NCI-H128 (cell line): ENCODE measurements at regions not wholly inside any gene's neighbourhood (a gene's known extent, or its start where the extent isn't known, plus 50 kb on each side); places are given as distances from the start of the nearest gene placed in this dataset.

Source experiments
- DNase-seq: peaks from one replicate; lab custom pipeline; 2025; ENCODE audit not compliant: unreplicated experiment; lab: John Stamatoyannopoulos, UW

- DNase-seq, result no peak
Observed at GRCh38 chr22:48091656-48092223, 1329.3 kb downstream of the TBC1D22A start.

DNA sequence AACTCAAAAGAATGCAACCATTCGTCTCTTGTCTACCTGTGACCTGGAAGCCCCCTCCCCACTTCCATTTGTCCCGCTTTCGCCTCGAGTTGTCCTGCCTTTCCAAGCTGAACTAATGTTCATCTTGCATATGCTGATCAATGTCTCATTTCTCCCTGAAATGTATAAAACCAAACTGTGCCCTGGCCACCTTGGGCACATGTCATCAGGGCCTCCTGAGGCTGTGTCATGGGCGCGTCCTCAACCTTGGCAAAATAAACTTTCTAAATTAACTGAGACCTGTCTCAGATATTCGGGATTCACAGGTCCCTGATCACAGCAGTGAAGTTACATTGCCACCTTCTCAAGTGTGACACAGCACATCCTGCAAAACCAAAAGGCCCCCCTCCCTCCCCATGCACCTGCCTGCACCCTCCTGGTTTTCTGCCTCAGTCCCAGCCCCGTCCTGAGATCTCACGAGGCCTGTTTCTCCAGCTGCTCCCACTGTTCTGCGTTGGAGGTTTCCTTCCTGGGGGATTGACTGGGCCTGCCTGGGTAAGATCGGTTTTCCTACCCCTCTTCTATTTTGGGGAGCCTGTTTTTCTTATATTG, 1328.7 kb downstream of the TBC1D22A start:
- DNase-seq, result no peak

- no peak for DNase-seq
Observed at GRCh38 chr22:48090332-48090672, 1327.9 kb downstream of the TBC1D22A start.

GRCh38 chr22:48089601-48090331, 1327.3 kb downstream of the TBC1D22A start:
- no peak for DNase-seq

GRCh38 chr22:48088926-48089536, 1326.6 kb downstream of the TBC1D22A start:
- no peak for DNase-seq

- no peak for DNase-seq
Observed at GRCh38 chr22:48088251-48088650, 1325.8 kb downstream of the TBC1D22A start.

- DNase-seq, result no peak
Observed at GRCh38 chr22:48085901-48086645, 1323.6 kb downstream of the TBC1D22A start.

DNA sequence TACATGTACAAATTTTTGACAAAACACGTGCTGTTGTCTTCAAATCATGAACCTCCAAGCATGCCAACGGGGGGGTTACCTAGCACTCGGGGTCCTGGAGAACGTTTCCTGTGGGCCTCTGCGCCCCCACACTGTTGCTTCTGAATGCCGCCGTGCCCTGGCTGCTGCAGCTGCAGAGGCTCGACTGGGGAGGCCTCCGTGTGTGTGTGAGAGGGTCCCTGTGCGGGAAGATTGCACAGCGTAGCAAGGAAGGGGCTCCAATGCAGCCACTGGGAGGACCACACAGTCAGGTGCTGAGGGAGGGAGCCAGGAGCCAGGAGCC, 1322.2 kb downstream of the TBC1D22A start:
- DNase-seq, result no peak

DNA sequence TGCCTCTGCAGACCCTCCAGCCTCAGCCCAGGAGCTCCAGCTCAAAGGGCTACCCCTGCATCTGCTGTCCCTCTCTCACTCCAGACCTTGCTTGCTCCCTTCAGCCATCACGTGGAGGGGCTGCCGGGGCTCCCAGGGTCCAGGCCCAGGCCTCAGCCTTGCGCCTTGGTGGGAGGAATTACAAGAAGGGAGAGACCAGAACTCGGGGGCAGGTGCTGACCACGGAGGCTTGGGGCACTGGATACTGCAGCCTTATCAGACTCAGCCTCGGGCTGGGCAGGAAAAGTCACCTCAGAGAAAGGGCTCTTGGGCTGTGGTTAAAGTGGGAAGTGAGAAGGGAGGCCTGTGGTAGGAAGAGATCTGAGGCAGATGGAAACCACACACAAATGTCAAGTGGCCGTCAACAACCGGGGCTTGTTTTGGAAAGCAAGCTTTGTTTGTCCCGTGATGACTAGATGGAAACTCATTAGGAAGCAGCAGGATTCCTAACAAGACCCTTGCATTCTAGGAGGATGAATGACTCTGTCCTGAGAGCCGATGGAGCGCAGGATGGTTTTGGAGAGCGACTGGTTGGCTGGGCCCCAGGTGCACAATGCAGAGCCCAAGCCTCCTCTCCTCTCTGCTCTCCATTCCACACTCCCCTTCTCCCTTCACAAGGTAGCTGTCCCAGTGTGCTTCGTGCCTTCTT, 1321.7 kb downstream of the TBC1D22A start:
- no peak for DNase-seq

DNA sequence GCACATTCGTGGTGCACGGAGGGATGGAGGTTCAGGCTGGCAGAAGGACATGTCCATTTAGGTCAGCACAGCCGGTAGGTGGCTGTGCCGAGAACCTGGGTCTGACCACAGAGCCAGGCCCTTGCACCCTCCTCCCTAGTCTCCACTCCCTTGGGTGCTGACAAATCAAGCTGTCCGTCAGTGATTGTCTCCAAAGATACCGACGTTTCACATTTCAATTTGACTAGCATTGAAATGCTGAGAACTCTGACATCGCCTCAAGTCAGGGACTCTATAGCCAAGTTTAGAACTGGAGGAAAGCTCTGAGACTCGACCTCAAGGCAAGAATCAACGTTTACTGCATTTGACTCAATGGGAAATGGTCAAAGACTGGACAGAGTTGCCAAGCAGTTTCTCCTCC, 1321.1 kb downstream of the TBC1D22A start:
- no peak for DNase-seq

DNA sequence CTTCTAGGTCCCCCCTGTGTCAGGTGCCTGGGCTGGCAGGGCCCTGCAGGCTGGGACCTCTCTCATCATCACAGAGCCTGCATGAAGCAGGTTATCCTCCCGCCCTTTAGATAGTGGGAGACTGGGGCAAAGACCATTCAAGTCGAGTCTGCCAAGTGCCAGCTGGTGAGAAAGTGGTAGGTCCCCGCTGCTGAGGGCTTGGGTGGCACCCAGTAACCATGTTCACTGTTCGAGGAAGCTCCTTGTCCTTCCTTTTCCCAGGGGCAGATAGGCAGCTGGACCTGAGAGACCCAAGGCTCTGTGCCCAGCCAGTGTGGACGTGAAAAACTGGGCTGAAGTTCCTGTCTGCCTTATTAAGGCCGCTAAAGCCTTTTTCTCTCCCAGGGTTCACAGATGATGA, 1319.8 kb downstream of the TBC1D22A start:
- DNase-seq, result no peak

DNA sequence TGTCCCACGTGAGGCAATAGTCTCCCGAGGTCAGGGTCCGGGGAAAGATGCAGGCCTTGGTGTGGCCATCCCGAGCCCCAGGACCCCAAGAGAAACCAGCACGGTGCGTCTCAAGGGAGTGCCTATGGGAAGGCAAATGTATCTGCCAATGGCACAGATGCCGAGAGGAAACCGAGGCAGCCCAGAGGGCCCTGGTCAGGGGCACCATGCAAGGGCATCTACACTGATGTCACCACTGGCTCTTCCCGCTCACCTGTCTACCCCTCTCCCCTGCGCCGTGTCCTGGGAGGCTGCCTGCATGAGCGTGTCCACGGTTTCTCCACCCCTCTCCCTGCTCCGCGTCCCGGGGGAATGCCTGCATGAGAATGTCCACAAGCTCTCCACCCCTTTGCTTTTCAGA, 1318.8 kb downstream of the TBC1D22A start:
- no peak for DNase-seq

- no peak for DNase-seq
Observed at GRCh38 chr22:48080316-48081165, 1318.1 kb downstream of the TBC1D22A start.

DNA sequence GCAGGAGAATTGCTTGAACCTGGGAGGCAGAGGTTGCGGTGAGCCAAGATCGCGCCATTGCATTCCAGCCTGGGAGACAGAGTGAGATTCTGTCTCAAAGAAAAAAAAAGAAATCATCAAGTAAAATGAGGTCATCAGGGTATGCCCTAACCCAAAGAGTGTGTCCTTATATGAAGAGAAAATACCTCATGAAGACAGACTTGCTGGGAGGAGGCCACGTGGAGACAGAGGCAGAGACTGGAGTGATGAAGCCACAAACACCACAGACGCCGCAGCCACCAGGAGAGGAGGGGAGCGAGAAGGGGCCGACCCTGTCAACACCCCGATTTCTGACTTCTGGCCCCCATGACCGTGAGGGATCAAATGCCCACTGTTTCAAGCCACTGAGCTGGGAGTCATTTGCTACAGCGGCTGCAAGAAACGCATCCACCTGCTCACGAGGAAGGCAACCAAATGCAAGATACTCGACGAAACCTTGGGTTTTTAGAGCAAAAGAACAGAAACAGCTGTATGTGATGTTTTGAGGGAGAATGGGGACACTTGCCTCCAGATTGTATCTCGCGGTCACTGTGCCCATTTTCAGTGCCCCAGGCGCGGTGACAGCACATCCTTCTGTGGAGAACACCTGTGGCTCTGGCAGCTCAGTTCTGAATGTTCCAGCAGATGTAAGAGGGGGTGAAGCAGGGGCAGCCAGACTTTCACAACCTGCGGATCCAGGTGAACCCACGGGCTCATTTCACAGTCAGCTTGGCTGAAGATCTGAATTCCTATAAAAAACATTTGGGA, 1317.2 kb downstream of the TBC1D22A start:
- DNase-seq, result no peak

DNA sequence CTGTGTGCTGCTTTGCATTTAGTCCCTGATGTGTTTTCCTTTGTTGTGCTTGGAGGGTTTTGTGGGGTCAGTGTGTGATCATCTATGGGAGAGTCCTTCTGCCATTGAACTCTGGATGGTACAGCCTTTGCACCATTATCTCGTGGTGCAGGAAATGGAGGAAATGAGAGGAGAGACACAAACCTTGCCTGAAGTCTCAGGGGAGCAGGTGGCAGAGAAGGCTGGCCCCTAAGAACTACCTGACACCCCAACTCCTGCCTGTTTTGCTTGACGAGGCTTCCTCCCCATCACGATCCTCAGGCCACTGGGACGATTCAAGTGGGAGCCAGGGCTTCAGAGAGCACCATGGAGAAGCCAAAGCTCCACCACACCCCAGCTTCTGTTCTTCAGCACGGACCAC, 1316.4 kb downstream of the TBC1D22A start:
- no peak for DNase-seq

DNA sequence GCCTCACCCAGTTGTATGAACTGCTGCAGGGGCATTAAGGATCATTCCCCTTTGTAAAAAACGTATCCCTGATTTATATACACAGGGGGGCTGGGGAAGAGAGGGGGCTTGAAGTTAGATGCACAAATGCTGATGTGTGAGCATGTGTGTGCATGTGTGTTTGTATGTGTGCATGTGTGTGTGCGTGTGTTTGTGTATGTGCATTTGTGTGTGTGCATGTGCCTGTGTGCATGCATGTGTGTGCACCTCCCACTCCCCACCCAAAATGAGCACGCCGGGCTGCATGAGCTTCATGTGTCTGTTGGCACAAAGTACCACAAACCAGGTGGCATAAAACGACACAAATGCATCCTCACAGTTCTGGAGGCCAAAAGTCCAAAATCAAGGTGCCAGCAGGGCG, 1315.2 kb downstream of the TBC1D22A start:
- DNase-seq, result no peak

GRCh38 chr22:48076008-48076407, 1313.6 kb downstream of the TBC1D22A start:
- no peak for DNase-seq

DNA sequence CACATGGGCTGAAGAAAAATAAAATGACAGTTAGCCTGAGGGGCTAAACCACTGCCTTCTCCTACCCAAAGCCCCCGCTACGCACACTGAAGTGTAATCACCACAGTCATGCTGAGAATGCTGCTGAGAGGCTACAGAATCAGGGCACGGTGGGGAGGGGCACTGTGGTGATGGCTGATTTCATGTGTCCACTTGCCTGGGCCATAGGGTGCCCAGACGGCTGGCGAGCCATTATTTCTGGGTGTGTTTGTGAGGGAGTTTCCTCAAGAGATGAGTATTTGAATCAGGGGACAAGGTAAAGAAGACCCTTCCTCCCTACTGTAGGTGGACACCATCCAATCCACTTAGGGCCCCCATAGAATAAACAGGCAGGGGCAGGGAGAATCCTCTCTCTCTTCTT, 1313.2 kb downstream of the TBC1D22A start:
- DNase-seq, result no peak

GRCh38 chr22:48072777-48073176, 1310.3 kb downstream of the TBC1D22A start:
- DNase-seq, result no peak
